ENCODE measurements at regions not wholly inside any gene's neighbourhood (a gene's known extent, or its start where the extent isn't known, plus 50 kb on each side); places are given as distances from the start of the nearest gene placed in this dataset.

DNA sequence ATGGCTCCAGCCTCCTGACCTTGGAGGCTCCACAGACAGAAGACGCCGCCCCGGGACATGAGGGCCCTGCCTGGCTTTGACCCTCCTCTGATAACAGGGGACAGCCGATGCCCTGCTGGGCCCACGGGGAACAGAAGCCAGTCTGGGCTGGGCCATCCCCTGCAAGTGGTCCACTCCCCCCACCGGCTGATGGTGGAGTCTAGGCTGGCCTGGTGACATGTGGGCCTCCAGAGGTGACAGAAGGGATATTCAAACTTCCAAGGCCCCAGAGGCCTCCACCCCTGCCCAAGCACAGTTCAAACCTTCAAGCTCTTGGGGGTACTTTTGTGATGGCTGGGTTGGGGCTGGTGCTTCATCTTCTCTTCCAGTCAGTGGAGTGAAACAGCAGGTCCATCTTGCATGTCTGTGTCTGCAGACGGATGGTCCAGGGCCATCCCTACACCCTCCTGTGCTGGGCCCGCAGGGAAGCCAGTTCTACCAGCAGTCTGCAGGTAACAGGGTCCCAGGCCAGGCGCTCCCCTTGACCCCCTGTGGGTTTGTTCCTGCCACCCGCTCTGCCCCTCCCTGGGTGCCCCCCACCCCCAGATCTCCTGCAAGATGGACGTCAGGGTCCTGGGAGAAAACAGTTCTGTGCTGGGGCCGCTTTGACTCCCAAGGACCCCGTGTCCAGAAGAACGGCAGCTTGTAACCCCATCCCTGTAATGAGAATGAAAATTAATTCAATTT is 929.9 kb downstream of the BRD1 start:
- DNase-seq: no peak

DNA sequence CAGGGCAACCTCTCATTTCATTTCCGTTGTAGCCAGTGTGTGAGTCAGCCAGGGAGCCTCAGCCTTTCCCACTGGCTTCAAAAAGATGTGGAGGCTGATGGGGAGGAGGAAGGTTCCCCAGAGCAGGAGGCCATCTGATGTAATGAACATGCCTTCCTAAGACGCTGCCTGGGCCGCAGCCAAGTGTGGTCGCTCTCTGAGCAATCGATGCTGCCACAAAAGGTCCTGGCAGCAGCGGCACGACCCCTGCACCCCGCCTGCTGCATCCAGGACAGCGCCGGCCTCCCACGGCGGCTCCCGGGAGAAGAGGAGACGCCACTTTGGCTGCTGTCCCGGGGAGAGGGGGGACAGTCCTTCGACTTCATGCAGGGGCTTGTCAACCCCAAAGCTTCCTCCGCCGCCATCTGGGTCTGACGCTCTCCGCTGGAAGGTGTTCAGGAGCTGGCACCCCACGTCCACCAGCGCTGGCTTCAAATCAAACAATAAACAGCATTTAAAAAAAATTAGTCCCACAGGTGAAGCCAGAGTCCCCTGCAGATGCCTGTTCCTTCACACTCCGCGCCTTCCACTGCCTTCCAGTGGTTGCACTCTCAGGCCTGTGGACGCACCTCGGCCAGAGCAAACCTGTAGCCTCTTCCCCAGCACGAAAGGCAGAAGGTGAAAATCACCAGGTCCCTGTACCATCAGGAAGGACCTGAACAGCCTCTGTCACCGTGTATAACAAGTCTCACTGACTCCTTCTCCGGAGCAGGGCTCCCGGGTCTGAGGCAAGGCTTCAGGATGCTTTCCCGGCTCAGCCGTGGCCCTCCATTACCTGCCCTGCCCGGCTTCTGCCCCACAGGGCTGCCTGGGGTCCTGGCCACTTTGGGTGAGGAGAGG is 930.7 kb downstream of the BRD1 start:
- no peak for DNase-seq

DNA sequence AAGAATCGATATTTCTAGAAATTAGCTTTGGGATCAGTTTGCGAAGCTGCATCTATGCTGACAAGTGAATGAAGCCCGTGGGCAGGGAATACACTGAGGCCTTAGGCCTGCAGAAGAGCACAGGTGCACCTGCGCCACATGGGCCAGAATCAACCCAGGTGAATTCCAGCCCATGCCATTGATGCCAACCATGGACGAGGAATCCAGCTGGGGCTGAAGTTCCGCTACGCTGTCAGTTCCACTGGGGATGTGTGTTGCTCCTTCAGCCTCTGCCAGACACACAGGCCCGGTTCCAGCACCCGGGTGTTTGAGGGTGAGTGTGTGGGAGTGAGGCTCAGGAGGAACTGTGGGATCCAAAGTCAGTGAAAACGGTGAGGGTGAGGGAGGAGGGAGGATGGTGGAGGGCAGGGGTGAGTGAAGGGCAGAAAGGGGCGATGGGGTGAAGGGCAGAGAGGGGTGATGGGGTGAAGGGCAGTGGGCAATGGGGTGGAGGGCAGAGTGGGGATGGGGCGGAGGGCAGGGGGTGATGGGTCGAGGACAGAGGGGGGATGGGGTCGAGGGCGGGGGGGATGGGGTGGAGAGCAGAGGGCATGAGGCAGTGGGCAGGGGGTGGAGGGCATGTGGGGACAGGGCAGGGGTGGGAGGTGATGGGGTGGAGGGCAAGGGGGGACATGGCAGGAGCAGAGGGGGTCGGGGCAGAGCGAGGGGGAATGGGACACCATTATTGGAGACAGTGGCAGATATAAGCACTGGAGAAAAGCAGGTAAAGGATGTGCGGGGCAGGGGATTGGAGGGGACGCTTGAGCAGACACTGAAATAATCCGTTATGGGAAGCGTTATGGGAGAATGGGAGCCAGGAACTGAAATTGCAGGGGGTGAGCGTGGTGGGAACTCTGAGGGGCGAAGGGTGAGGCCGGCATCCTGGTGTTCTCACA is 931.6 kb downstream of the BRD1 start:
- no peak for DNase-seq

DNA sequence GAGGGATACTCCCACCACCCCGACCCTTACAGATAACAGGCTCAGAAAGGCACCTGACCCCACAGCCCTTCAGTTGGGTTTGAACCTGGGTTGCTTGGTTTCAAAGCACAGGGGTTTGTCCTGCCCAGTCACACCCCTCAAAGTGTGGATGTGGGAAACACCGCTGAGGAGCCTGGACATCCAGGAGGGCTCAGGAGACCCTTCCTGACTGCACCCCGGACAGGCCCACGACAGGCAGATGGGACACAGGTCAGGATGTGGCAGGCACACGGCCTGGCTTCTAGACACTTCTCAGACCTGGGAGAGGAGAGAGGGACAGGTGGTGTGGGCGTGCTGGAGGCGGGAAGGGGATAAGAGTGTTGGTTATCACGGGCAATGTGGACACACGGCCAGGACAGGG is 932.3 kb downstream of the BRD1 start:
- DNase-seq: no peak

DNA sequence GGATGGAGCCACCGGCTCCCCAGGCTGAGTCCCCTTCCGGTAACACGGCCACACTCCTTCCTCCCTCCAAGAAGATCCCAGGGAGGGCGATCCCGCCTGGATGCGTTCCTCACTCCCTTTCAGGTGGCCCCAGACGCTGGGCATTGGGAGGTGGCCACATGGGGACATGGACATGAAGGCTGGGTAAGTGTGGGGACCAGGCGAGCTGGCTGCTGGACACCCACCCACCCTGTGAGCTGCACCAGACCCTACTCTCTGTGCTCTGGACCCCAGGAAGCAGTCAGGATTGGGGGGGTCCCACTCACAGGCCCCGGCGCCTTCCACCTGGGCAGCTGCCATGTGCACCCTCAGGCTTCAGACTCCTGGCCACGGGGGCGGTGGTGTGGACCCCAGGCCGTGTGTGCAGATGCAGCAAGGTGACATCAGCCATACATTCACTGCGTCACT is 932.8 kb downstream of the BRD1 start:
- no peak for DNase-seq

DNA sequence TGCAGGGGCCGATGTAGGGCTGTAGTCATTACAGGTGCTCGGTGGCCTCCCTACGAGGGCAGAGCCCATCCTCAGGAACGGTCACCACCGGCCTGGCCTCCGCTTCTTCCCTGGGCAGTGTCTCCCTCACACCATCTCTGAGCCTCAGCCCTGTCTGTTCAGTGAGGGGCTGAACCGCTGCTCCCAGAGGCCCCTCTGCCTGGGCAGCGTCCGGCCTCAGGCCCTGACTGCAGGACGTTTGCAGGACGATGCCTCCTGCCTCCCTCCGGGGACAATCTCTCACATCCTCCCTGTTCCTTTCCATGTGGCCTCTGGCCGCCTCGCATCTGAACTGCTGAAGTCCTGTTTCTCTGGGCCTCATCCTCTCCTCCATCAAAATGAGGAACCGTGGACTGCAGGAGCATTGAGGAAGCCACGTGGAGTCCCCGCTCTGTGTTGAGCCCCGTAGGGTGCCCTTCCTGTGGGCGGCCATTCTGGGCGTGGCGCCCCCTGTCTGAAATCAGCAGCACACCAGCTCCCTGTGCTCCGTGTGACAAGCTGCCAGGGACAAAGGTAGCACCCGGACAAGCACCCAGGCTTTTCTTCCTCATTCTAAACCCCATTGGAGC is 933.5 kb downstream of the BRD1 start:
- no peak for DNase-seq

DNA sequence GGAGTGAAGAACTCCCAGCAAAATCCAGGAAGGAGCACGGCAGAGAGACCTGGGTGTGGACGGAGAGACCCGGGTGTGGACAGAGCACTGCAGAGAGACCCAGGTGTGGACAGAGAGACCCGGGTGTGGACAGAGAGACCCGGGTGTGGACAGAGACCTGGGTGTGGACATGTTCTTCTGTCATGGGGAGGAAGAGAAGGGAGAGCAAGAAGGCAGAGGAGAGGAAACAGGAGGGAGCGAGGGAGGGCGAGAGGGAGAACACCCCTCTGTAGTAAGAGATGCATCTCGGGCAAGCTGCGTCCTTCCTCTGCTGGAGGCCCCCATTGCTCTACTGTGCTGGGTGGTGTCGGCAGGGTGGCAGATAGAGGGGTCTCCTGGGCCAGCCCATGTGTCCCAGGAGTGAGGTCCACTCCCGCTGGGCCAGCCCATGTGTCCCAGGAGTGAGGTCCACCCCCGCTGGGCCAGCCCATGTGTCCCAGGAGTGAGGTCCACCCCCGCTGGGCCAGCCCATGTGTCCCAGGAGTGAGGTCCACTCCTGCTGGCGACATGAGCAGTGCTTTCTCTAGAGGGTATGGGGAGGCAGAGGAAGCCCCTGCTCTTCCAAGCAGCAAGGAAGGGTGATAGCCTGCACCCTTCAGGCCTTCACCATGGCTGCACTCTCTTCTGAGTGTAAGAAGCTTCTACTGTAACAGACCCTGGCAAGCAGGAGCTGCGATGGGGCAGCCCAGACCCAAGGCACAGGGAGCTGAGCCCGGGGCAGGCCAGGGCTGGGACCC is 934.2 kb downstream of the BRD1 start:
- no peak for DNase-seq

DNA sequence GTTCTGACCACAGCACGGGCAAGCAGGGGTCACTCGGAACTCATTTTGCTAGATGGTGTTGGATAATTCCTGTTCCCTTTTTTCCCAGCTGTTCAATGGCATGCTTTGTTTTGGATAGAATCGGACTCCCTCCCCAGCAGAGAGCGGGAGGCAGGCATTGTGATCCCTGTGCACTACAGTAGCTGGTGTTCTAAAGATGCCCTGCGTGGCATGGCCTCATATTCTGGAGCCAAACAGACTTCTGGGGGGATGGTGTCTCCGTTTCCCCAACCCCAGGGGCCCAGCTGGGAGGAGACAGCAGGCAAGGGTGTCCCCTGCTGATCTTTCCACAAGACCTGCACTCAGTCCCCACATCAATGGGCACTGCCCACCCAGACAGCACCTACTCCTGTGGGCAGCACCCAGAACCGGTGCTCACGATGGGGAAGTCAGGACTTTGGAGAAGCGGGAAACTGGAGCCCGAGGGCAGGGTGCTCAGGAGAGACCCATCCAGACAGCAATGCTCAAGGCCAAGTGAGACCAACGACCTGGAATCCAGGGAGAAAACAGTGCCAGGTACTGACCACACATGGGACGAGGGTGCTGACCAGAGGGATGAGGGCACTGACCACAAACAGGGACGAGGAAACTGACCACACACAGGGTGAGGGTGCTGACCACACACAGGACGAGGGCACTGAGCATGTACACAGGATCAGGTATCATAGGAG is 934.9 kb downstream of the BRD1 start:
- DNase-seq: no peak

DNA sequence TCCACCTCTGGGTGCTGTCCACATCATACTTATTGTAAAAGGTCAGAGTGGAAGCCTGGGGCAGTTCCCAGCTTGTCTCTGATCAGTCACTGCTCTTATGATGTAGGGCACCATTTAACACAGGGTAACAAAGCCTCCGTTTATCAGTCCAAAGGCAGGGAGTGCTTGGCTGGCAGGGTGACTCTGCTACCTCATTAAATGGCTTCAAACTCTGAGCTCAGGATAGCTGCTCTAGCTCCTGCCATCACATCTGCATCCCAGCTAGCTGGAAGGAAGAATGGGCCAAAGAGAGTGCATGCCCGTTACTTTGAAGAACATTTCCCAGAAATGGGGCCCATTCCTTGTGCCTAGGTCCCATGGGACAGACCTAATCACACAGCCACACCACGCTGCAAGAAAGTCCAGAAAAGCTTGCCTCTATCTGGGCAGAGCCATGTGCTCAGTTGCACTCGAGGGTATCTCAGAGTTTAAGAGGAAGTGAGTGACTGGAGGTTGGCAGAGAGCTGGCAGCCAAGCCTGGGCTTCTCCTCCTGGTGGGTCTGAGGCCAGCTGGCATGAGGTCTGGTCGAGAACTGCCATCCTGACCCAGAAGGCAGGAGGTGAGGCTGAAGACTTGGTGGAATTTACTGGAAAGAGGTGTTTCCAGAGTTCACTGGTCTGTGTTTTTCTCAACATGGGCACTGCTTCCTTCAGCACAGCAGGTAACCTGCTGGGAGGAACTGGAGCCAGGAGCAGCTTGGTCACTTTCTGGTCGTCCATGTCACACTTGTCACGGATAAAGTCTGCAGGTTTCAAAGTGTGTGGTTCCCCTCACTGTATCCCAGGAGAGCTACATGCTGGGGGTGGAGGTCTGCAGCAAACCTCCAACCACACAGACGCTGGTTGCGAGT is 935.7 kb downstream of the BRD1 start:
- no peak for DNase-seq

DNA sequence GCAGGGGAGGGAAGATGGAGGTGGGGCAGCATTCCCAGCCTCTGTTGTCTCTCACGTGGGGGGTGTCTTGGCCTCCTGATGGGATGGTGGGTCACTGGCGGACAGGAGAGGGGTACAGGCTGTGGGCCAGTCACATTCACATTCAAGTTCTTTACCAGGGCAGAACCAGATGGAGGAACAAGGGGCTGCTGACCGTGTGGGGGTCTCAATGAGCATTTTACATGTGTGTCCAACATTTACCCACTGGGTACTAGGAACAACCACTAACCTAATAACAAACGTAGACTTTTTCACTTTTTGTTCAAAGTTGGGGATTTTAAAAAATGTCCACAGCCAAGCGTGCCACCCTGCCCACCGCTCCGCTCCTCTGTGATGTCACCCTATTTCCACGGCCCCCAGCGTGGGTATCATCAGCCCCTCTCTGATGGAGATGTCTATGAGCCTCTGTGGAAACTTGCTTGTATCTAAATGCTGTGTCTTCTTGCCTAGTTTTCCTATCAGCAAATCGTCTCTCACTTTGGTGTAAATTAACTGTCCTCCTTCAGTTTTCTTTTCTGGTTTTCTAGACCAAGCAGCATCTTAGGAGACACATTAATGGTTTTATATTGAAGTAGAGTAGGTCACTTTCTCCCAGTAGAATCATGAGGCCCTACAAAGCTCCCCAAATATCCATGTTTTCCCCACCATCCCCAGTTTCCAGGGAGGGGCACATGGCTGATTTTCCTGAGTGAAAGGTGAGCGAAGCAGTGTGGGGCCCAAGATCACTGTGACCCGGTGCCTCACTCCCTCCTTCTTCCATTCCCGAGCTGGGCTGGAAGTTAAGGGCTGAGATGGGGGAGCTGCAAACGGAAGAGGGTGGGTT is 936.7 kb downstream of the BRD1 start:
- no peak for DNase-seq

DNA sequence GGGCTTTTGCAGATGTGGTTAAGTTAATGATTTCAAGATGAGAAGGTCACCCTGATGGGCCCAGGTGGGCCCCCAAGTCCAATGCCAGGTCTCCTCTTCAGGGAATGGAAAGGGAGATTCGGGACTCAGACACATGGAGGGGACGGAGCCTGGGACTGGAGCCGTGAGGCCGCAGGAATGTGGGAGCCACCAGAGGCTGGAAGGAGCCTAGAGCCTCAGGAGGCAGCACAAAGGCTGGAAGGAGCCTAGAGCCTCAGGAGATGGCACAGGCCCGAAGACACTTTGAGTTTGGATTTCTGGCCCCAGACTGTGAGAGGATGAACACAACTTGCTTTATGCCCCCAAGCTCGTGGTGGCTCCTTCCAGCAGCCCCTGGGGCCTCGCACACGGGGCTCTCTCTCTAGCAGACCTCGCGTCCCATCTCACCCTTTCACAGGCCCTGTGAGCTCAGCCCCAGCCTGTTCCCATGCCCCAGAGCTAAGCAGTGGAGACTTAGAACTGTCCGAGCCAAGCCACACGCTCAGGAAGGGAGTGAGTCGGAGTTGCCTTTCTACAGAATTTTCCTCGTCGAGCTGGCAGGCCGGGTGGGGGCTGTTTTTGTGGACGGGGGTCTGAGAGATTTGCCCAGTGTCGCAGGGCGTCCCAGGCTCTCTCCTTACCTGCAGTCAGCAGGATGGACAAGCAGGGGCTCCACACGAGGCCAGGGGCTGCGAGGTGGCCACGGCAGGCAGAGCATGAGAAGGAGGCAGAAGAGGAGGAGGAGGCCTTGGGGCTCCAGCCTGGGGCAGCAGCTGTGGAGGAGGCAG is 937.6 kb downstream of the BRD1 start:
- DNase-seq: no peak

DNA sequence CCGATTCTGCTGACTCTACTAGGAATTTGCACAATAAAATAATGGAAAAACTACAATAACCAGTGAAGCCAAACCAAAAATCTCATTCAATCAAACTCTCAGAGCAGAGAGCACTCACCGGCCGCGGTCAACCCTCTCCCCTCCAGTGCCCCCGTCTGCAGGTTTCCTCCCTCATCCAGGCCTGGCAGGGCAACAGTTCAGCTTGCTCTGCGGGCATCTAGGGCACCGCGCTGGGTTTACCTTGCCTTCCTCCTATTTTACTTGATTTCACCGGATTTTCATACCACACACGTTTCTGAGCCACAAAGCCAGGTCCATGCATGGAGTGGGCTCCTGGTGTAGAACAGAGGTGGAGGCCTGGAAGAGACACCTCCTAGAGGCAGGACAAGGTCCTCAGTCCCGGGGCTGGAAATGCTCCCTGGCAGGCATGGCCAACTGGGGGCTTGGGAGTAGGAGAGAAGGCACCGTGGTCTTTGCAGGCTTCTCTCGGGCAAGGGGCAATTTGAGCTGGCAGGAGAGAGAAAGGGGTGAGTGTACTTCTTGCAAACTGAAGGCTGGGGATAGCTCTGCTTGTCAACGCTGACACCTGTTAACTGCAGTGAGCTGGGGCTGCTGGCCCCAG is 938.4 kb downstream of the BRD1 start:
- no peak for DNase-seq

DNA sequence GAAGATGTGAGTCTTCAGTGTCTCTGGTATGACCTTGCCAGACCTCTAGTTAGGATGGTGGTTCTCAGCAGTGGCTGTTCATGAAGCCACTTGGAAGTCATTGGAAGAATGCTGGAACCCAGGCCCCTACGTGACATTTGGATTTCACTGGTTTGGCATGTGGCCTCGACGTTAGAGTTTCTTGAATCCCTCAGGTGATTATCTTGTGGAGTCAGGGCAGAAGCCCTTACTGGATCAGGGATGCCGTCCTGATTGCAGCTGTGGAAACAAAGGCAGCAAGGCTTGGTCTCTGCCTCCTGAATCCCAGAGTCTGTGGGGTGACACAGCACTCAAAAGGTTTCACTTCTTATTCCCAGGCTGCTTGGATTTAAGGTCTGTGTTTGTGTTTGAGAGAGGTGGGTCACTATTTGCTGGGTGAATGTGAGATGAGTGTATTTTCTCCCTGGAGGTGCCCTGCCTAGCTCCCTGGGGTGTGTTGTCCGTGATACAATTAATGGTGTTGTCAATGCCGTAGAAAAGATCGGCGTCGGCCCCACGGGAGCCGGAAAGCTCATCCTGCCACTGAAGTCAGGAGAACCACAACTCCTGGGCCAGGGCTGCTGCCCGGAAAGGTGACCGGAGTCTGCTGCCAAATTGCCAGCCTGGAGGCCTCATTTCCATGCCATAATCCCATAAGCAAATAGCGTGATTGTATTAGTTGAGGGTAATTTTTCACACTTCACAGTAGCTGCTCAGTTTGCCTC is 939.0 kb downstream of the BRD1 start:
- DNase-seq: no peak

DNA sequence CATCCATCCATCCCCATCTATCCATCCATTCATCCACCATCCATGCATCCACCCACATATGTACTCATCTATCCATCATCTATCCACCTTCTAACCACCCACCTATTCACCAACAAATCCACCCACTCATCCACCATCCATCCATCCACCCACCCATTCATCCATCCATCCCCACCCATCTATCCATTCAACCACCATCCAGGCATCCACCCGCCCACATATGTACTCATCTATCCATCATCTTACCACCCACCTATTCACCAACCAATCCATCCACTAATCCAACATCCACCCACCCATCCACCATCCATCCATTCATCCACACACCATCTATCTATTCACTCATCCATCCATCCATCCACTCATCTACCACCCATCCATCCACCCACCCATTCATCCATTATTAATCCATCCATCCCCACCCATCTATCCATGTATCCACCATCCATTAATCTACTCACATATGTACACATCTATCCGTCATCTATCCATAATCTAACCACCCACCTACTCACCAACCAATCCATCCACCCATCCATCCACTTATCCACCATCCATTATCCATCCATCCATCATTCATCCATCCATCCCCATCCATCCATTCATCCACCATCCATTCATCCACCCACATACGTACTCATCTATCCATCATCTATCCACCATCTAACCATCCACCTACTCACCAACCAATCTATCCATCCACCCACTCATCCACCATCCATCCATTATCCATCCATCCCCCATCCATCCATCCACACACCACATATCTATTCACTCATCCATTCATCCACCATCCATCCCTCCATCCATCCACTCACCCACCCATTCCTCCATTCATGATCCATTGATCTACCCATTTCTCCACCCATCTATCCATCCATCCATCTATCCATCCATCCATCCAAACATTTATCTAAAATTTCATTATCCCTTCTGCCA is 940.0 kb downstream of the BRD1 start:
- DNase-seq: no peak
